ENCODE measurements at regions not wholly inside any gene's neighbourhood (a gene's known extent, or its start where the extent isn't known, plus 50 kb on each side); places are given as distances from the start of the nearest gene placed in this dataset.

DNA sequence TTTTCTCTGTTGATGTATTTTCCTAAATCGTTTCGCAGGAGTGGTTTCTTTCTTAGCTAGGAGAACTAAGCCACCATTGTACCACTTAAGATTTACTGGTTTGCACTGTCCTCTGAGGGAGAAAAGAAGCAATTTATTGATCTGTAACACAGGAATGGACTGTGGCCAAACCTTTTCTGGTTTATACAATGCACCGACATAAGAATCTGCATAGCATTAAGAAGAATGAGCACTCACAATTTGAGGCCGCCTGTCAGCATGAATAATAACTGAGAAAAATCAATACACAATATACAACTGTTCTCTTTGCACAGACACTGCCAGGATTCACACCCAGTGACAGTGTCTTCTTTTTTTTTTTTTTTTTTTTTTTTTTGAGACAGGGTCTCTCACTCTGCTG is 168.6 kb upstream of the DMRT1 start:
- TF ChIP-seq, protein P1, sequence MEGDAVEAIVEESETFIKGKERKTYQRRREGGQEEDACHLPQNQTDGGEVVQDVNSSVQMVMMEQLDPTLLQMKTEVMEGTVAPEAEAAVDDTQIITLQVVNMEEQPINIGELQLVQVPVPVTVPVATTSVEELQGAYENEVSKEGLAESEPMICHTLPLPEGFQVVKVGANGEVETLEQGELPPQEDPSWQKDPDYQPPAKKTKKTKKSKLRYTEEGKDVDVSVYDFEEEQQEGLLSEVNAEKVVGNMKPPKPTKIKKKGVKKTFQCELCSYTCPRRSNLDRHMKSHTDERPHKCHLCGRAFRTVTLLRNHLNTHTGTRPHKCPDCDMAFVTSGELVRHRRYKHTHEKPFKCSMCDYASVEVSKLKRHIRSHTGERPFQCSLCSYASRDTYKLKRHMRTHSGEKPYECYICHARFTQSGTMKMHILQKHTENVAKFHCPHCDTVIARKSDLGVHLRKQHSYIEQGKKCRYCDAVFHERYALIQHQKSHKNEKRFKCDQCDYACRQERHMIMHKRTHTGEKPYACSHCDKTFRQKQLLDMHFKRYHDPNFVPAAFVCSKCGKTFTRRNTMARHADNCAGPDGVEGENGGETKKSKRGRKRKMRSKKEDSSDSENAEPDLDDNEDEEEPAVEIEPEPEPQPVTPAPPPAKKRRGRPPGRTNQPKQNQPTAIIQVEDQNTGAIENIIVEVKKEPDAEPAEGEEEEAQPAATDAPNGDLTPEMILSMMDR (IDR thresholded peaks at IDR 0.05; ENCODE audit: low read depth, low read length, missing input control): no peak
- TF ChIP-seq TAF1 (conservative IDR thresholded peaks at IDR 0.05) (no peak), YY1 (IDR thresholded peaks at IDR 0.05) (no peak), NR2F2 (IDR thresholded peaks at IDR 0.05) (no peak), EGR1 (IDR thresholded peaks at IDR 0.05; ENCODE audit: low read depth in 2 of 2) (no peak), RAD21 (IDR thresholded peaks at IDR 0.05) (no peak), FOXA1 (IDR thresholded peaks at IDR 0.05) (no peak), HNF4G (IDR thresholded peaks at IDR 0.05) (no peak), SP1 (IDR thresholded peaks at IDR 0.05) (no peak), HNF4A (conservative IDR thresholded peaks at IDR 0.05) (no peak), RXRA (IDR thresholded peaks at IDR 0.05) (no peak), JUND (IDR thresholded peaks at IDR 0.05) (no peak)
- TF ChIP-seq, protein P2, sequence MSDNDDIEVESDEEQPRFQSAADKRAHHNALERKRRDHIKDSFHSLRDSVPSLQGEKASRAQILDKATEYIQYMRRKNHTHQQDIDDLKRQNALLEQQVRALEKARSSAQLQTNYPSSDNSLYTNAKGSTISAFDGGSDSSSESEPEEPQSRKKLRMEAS (IDR thresholded peaks at IDR 0.05): no peak
- TF ChIP-seq, protein P3, sequence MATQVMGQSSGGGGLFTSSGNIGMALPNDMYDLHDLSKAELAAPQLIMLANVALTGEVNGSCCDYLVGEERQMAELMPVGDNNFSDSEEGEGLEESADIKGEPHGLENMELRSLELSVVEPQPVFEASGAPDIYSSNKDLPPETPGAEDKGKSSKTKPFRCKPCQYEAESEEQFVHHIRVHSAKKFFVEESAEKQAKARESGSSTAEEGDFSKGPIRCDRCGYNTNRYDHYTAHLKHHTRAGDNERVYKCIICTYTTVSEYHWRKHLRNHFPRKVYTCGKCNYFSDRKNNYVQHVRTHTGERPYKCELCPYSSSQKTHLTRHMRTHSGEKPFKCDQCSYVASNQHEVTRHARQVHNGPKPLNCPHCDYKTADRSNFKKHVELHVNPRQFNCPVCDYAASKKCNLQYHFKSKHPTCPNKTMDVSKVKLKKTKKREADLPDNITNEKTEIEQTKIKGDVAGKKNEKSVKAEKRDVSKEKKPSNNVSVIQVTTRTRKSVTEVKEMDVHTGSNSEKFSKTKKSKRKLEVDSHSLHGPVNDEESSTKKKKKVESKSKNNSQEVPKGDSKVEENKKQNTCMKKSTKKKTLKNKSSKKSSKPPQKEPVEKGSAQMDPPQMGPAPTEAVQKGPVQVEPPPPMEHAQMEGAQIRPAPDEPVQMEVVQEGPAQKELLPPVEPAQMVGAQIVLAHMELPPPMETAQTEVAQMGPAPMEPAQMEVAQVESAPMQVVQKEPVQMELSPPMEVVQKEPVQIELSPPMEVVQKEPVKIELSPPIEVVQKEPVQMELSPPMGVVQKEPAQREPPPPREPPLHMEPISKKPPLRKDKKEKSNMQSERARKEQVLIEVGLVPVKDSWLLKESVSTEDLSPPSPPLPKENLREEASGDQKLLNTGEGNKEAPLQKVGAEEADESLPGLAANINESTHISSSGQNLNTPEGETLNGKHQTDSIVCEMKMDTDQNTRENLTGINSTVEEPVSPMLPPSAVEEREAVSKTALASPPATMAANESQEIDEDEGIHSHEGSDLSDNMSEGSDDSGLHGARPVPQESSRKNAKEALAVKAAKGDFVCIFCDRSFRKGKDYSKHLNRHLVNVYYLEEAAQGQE (IDR thresholded peaks at IDR 0.05): no peak
